ENCODE measurements at regions not wholly inside any gene's neighbourhood (a gene's known extent, or its start where the extent isn't known, plus 50 kb on each side); places are given as distances from the start of the nearest gene placed in this dataset.

DNA sequence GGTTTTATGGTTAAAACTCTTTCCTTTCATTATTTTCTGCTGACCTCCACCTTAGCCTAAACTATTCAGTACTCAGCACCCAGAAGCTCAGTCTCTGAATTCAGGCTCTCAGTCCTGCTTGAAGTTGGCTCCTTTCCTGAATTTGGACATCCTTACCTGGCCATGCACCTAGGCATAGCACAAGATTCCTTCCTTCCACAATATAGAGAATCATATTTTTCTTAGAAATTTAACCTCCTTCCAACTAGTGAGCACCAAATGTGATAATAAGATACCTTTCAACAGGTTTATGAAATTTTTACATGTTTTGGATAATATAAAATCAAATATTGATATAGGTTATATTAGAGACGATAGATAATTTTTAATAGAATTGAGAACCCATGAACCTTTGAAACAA lies 905.6 kb upstream of the GHITM start:
- no peak for FAIRE-seq
- no peak for DNase-seq (ENCODE audit: extremely low spot score, insufficient read length, low read depth)

DNA sequence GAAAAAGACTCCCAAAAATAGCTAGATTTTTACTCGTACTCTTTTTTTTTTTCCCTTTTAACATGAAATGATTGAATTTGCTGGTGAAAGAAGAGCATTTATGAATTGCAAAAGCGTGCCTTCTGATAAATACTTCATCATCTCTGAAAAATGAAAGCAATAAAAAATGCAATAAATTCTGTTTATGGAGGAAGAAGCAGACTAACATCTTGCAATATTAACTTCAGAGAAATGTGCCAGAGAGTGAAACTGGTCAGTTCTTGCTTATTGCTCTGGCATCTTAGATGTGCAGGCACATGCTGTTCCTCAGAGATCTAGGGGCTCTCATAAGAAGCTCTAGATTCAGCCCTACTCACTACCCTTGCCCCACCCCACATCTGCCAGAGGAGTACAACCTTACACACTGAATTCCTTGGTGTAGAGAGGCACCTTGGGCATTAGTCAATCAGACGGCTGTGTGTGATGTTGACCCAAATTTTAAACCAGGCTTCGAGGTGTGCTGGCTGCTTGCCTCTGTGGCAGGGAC lies 891.1 kb upstream of the GHITM start:
- no peak for DNase-seq (ENCODE audit: extremely low spot score, insufficient read length, low read depth)
- FAIRE-seq: no peak

GRCh38 chr10:83250396-83250795 lies 888.9 kb upstream of the GHITM start:
- DNase-seq (ENCODE audit: extremely low spot score, insufficient read length, low read depth) (no peak), FAIRE-seq (no peak)

GRCh38 chr10:83252169-83252568 lies 887.1 kb upstream of the GHITM start:
- no peak for FAIRE-seq
- no peak for DNase-seq (ENCODE audit: extremely low spot score, insufficient read length, low read depth)

DNA sequence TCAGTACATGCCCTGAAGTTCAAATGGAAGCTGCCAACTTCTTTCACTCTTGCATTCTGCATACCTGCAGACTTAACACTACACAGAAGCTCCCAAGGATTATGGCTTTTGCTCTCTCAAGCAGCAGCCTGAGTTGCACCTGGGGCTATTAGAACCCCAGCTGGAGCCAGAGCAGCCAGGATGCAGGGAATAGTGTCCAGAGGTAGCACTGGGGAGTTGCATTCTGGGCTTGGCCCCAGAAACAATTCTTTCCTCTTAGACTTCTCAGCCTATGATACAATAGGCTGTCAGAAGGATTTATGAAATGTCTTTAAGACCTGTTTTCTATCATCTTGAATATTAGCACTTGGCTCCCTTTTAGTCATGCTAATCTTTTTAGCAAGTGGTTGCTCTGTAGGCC lies 886.7 kb upstream of the GHITM start:
- no peak for DNase-seq (ENCODE audit: extremely low spot score, insufficient read length, low read depth)
- FAIRE-seq: no peak

DNA sequence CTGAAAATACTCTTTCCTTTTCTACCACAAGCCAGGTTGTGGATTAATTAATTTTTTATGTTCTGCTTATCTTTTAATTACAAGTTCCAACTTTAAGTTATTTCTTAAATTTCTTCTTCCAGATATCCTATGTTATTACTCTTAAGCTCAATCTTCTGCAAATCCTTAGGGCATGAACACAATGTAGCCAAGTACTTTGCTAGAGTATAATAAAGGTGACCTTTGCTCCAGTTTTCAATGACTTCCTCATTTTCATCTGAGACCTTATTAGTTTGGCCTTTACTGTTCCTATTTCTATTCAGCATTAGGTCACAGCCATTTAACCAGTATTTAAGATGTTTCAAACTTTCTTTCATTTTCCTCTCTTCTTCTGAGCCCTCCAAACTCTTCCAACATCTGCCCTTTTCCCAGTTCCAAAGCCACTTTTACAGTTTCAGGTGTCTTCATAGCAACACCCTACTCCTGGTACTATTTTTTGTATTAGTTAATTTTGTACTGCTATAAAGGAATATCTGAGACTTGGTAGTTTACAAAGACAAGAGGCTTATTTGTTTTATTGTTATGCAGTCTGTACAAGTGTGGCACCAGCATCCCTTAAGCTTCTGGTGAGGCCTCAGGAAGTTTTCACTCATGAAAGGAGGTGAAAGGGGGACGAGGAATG lies 886.2 kb upstream of the GHITM start:
- no peak for FAIRE-seq
- no peak for DNase-seq (ENCODE audit: extremely low spot score, insufficient read length, low read depth)

- no peak for FAIRE-seq
- DNase-seq (ENCODE audit: extremely low spot score, insufficient read length, low read depth): no peak
These were observed 884.6 kb upstream of the GHITM start for GRCh38 chr10:83254698-83255097.

DNA sequence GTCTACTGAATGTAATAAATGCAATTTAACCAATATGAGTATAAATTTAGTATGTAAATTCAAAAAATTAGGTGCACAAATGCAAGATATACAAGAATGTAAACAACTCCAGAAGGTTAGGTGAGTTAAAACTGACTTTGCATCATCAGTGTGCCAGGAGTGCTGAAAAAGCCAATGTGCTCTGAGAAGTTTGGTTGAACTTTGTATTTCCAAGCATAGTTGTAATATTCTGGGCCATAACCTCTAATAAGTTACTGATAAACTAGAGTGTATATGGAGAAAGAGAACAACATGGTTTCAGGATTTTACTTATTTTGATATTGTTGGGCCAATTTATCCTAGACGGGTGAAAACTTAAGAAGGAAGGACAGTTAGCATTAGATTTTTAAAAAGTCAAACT lies 876.9 kb upstream of the GHITM start:
- FAIRE-seq (no peak), DNase-seq (ENCODE audit: extremely low spot score, insufficient read length, low read depth) (no peak)

DNA sequence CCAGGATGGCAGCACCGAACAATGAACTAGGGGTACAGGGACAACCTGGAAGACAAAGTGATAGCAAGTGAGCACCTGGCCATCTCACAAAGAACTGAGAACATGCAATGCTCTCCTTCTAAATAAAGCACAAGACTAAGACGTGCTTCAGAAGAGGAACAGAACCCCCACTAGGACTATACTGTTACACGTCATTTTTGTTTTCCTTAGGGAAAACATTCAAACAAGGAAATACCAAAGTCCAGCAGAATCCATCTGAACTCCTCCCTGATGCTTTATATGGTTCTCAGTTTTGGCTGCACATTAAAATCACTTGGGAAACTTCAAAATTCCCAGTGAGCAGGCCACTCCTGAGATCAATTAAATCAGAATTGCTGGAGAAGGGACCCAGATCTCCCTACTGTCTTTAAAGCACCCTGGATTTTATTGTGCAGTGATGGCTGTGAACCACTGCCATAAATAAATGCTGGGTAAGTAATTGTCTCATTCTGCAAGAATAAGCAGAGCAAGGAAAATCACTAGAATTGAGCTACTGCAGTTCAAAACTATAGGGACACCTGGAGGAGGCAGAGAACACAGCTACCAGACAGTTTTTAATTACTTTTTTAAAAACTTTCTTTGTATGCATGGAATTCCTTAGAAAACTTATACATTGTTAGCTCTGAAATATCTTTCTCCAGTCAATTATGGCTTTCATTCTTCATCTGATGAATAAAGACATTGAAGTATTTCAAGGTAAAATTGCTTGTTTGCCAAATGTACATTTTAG lies 866.5 kb upstream of the GHITM start:
- DNase-seq (ENCODE audit: extremely low spot score, insufficient read length, low read depth): no peak
- no peak for FAIRE-seq

DNA sequence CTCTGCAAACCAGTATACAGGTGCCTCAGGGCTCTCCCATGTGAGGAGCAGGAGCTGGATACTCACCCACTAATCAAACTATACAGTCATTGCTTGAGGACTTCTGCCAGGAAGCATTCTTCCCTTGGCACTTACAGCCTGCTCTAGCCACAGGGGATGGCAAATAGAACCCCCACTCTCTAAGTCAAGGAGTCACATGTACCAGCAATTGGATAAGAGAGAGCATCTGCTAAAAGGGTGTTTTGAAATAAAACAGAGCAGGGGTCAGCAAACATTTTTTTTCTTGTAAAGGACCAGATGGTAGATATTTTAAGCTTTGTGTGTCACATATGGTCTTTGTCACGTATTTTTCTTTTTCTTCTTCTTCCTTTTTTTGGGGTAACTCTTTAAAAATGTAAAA lies 865.2 kb upstream of the GHITM start:
- DNase-seq (ENCODE audit: extremely low spot score, insufficient read length, low read depth) (no peak), FAIRE-seq (no peak)

- FAIRE-seq: no peak
- no peak for DNase-seq (ENCODE audit: extremely low spot score, insufficient read length, low read depth)
These were observed 862.3 kb upstream of the GHITM start for GRCh38 chr10:83276971-83277370.

DNA sequence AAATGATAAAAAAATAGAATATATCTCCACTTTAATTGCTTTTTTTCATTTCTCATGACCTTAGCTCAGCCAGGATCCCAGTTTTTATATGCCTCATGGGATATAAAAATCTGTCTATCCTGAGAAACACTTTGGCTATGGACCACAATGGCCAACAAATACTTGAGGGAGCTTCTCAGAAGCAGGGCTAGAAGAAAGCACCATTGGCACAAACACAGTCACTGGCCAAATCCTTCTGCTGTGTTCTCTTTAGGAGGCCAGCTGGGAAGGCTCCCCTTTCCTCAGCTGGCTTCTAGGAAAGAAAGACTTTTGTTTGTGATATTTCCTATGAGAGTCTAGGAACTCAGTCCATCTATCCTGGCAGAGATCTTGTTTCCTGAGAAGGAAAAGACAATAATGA lies 856.2 kb upstream of the GHITM start:
- FAIRE-seq: no peak

GRCh38 chr10:83287374-83287773 lies 851.9 kb upstream of the GHITM start:
- FAIRE-seq: no peak
- no peak for DNase-seq (ENCODE audit: extremely low spot score, insufficient read length, low read depth)

More for the DNA sequence above, 856.2 kb upstream of the GHITM start:
- DNase-seq (ENCODE audit: extremely low spot score, insufficient read length, low read depth): no peak

- DNase-seq (ENCODE audit: extremely low spot score, insufficient read length, low read depth) (no peak), FAIRE-seq (no peak)
These were observed 849.9 kb upstream of the GHITM start for GRCh38 chr10:83289373-83289772.

DNA sequence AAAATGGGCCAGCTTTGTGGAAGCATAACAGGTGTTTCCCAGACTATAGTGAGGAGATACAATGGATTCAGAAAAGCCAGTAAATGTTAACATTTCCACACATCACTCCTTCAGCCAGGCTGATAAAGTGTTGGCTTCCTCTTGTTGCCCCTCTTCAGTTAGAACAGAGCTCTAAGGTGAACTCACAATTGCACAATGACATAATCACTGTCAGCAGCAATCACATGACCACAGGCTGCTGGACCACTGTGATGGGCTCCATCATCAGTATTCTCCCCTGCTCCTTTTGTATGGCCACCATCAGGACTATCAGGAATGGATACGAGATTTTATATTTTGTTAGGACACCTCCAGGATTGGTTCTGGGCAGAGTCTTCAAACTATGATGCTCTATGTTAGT lies 849.4 kb upstream of the GHITM start:
- FAIRE-seq (no peak), DNase-seq (ENCODE audit: extremely low spot score, insufficient read length, low read depth) (no peak)

DNA sequence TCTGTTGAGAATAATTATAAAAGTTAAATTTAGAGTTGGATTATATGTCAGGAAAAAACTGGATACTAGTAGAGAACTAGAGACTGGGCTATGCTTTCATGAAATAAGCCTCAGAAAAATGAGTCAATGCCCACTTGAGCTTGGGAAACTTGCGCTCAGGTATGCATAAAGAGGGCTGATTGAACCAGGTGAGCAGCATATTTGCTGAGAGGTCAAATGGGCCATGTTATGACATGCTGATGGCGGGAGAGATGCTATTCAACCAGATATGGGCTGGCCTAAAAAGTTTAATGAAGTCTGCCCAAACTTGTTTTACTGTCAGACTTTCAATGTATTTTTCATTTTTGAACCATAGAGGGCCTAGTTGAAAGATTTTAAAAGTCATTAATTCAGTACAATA lies 837.6 kb upstream of the GHITM start:
- FAIRE-seq (no peak), DNase-seq (ENCODE audit: extremely low spot score, insufficient read length, low read depth) (no peak)

DNA sequence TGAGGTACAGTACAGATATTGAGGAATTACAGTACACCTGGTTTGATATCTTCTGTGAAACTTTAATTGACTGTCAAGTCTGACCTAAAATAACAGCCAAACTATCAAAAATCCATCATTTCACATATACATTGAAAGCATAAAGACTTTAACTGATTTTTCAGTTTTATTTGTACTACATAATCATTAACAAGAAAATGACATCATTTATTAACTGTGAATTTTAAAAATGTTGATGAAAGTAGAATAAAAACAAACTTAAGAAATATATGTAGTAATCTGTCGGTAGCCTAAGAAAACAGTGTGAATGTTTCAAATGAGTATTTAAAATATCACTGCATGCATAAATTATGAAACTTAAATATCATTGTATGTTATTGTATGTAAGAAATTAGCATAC lies 836.7 kb upstream of the GHITM start:
- DNase-seq (ENCODE audit: extremely low spot score, insufficient read length, low read depth): no peak
- no peak for FAIRE-seq

DNA sequence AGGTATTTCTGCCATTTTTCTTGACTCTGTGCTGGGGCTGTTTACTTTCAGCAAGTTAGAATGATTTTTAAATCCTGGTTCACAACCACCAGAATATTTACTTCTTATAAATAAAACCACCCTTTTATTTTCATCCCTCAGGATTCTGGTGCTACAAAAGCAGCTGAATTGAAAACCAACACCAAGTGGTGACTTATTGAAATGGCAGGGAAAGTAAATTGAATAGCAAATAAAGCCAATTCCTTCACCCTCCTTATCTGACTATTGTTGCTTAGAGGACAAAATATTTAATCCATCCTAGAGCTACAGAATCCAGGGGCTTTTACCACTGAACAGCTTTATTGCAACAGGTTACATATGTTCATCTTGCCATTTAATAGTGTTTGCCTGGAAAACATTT lies 828.6 kb upstream of the GHITM start:
- FAIRE-seq (no peak), DNase-seq (ENCODE audit: extremely low spot score, insufficient read length, low read depth) (no peak)

GRCh38 chr10:83312570-83312969 lies 826.7 kb upstream of the GHITM start:
- DNase-seq (ENCODE audit: extremely low spot score, insufficient read length, low read depth) (no peak), FAIRE-seq (no peak)

DNA sequence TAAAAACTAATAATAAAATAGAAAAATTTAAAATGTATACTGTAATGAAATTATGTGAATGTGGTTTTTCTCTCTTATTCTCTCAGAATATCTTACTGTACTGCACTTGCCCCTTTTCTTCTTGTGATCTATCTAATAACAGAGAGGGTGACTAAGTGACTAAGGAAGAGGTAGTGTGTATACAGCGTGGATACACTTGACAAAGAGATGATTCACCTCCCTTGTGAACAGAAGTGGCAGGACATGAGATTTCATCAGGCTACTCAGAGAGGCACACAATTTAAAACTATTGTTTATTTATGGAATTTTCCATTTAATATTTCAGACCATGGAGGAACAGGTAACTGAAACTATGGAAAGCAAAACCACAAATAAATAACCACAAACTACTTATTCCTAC lies 806.6 kb upstream of the GHITM start:
- FAIRE-seq (no peak), DNase-seq (ENCODE audit: extremely low spot score, insufficient read length, low read depth) (no peak)

- DNase-seq (ENCODE audit: extremely low spot score, insufficient read length, low read depth) (no peak), FAIRE-seq (no peak)
These were observed 805.7 kb upstream of the GHITM start for GRCh38 chr10:83333566-83333965.

DNA sequence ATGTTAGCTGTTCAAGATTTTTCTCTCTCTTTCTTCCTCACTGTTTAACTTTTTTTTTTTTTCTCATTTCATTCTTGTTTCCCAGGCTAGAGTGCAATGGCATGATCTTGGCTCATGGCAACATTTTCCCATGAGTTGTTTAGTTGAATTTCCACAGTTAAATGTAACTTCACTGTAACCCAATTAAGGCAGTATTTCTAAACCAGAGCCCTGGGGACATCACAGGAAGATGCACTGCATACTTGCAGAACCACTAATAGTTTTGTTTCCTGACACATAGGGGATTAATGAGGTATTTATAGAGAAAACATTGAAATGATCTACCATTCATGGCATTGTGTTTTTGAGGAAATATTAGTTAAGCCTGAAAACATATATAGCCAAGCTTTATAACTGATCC lies 795.6 kb upstream of the GHITM start:
- FAIRE-seq (no peak), DNase-seq (ENCODE audit: extremely low spot score, insufficient read length, low read depth) (no peak)
